Suprapubic skin (tissue), 4 donors: ENCODE measurements at regions not wholly inside any gene's neighbourhood (a gene's known extent, or its start where the extent isn't known, plus 50 kb on each side); places are given as distances from the start of the nearest gene placed in this dataset.

Experiments used
- DNase-seq, 2 donors: peaks; one replicate each; pipeline ENCODE4 v3.0.0-alpha.2; 2019; ENCODE audit warnings: low spot score in 2 of 2
- H3K27ac ChIP-seq: fragments of 200-600 bp; sonication (generic); one replicate; pipeline ENCODE4 v1.5.1; 2019
- H3K27me3 ChIP-seq: fragments of 200-600 bp; sonication (generic); one replicate; pipeline ENCODE4 v1.5.1; 2019
- H3K36me3 ChIP-seq: fragments of 200-600 bp; sonication (generic); one replicate; pipeline ENCODE4 v1.5.1; 2019
- H3K4me1 ChIP-seq: fragments of 200-600 bp; sonication (generic); one replicate; pipeline ENCODE4 v1.5.1; 2019
- H3K4me3 ChIP-seq: fragments of 200-600 bp; sonication (generic); one replicate; pipeline ENCODE4 v1.5.1; 2019; ENCODE audit warnings: mild to moderate bottlenecking
- H3K9me3 ChIP-seq: fragments of 200-600 bp; sonication (generic); one replicate; pipeline ENCODE4 v1.5.1; 2019
- EP300 ChIP-seq: sonication (generic); formaldehyde crosslinking; IDR thresholded peaks from one replicate; pipeline ENCODE4 v1.6.1; 2017; ENCODE audit warnings: antibody characterized with exemption
- POLR2A ChIP-seq, 2 donors: fragments of 450-650 bp; IDR thresholded peaks; one replicate each; pipeline ENCODE4 v1.6.1; 2017; ENCODE audit warnings: antibody characterized with exemption in 2 of 2, mild to moderate bottlenecking in 2 of 2, moderate library complexity in 2 of 2
- POLR2AphosphoS5 ChIP-seq, 3 donors: sonication (generic); formaldehyde crosslinking; IDR thresholded peaks; one replicate each; pipeline ENCODE4 v1.6.1; 2017; ENCODE audit warnings: antibody characterized with exemption in 3 of 3
- WGBS: methylation state at CpG from one replicate; pipeline ENCODE4 v1.1.5; 2018; 5-methylcytosine and 5-hydroxymethylcytosine counted together
- TF ChIP-seq, protein P1 (sequence below), 2 donors: fragments of 200-600 bp in 1 of 2; fragments of 450-650 bp in 1 of 2; sonication (generic) in 1 of 2; IDR thresholded peaks; one replicate each; pipeline ENCODE4 v1.5.1; 2016 to 2019; ENCODE audit warnings: antibody characterized with exemption in 2 of 2, mild to moderate bottlenecking in 1 of 2, moderate library complexity in 1 of 2

DNA sequence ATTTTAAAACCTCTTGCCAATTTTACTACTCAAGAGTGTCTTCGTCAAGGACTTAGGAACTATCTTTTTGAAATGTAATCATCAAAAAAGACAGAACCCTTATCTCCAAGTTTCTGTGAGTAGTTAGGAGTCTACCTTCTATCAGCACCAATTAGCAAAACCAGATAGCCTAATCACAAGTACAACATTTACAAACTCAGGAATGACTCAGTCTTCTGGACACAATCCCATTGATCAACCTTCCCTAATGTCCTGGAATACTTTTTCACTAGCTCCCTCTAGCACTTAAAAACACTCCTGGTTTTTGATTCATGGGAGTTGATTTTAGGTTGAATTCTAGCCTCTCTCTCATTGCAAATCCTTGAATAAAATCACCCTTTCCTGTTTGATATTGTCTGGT, 680.7 kb downstream of the PRR16 start:
- Histone ChIP-seq H3K36me3 (no peaks in the 10 kb centered on the region), H3K27ac (no peak overlapping the region), H3K4me3 (no peak overlapping the region), H3K27me3 (no peaks in the 10 kb centered on the region), H3K4me1 (no peaks in the 10 kb centered on the region), H3K9me3 (no peaks in the 10 kb centered on the region)
- DNase-seq: no peak
- TF ChIP-seq EP300: no peak
- TF ChIP-seq POLR2AphosphoS5 (IDR thresholded peaks at IDR 0.05): no peak
- no peak for TF ChIP-seq POLR2A (IDR thresholded peaks at IDR 0.05)
- TF ChIP-seq, protein P1, sequence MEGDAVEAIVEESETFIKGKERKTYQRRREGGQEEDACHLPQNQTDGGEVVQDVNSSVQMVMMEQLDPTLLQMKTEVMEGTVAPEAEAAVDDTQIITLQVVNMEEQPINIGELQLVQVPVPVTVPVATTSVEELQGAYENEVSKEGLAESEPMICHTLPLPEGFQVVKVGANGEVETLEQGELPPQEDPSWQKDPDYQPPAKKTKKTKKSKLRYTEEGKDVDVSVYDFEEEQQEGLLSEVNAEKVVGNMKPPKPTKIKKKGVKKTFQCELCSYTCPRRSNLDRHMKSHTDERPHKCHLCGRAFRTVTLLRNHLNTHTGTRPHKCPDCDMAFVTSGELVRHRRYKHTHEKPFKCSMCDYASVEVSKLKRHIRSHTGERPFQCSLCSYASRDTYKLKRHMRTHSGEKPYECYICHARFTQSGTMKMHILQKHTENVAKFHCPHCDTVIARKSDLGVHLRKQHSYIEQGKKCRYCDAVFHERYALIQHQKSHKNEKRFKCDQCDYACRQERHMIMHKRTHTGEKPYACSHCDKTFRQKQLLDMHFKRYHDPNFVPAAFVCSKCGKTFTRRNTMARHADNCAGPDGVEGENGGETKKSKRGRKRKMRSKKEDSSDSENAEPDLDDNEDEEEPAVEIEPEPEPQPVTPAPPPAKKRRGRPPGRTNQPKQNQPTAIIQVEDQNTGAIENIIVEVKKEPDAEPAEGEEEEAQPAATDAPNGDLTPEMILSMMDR (IDR thresholded peaks at IDR 0.05): no peak
- 67% methylated on average over 1 of the region's 1 CpG for WGBS

GRCh38 chr5:121151534-121151933, 687.4 kb downstream of the PRR16 start:
- Histone ChIP-seq H3K4me3 (no peak overlapping the region), H3K4me1 (no peaks in the 10 kb centered on the region), H3K27ac (no peak overlapping the region), H3K27me3 (no peaks in the 10 kb centered on the region), H3K36me3 (no peaks in the 10 kb centered on the region), H3K9me3 (no peaks in the 10 kb centered on the region)
- no peak for TF ChIP-seq EP300
- TF ChIP-seq, protein P1 (IDR thresholded peaks at IDR 0.05): no peak
- TF ChIP-seq POLR2A (IDR thresholded peaks at IDR 0.05): no peak
- TF ChIP-seq POLR2AphosphoS5 (IDR thresholded peaks at IDR 0.05): no peak
- DNase-seq: no peak
- 52% methylated on average over 2 of the region's 2 CpGs for WGBS

DNA sequence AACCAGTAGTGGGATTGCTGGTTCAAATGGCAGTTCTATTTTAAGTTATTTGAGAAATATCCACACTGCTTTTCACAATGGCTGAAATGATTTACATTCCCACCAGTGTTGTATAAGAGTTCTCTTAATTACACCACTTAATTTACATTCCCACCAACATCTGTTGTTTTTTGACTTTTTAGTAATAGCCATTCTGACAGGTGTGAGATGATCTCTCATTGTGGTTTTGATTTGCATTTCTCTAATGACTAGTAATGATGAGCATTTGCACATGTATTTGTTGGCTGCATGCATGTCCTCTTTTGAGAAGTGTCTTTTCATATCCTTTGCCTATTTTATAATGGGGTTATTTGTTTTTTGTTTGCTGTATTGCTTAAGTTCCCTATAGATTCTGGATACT, 688.3 kb downstream of the PRR16 start:
- H3K27ac ChIP-seq: no peak overlapping the region

GRCh38 chr5:121156565-121156964, 692.5 kb downstream of the PRR16 start:
- no peak for DNase-seq
- Histone ChIP-seq H3K4me3 (no peak overlapping the region), H3K9me3 (no peaks in the 10 kb centered on the region), H3K27ac (no peak overlapping the region), H3K4me1 (no peaks in the 10 kb centered on the region), H3K27me3 (no peaks in the 10 kb centered on the region), H3K36me3 (no peaks in the 10 kb centered on the region)
- TF ChIP-seq EP300: no peak
- 86% methylated on average over 1 of the region's 1 CpG for WGBS

More for the DNA sequence above, 688.3 kb downstream of the PRR16 start:
- DNase-seq: no peak
- Histone ChIP-seq H3K27me3 (no peaks in the 10 kb centered on the region), H3K4me3 (no peak overlapping the region), H3K9me3 (no peaks in the 10 kb centered on the region), H3K4me1 (no peaks in the 10 kb centered on the region), H3K36me3 (no peaks in the 10 kb centered on the region)
- no peak for TF ChIP-seq POLR2A (IDR thresholded peaks at IDR 0.05)

DNA sequence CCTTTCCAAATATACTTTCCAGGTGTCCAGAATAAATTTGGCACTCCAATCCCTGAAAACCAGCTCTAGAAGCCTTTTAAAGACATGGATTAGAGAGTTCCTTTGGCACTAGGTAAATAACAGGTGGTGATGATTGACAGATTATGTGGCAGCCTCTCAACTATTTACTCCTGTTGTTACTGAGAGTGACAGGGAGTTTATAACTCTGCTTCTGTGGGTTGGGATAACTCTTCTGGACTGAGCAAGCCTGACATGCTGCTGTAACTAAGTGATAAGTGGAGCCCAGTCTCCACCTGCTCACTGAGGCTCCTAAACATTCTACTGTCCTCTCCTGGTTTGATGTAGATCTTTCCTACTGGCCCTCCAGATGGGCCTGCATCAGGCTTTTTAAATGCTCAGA, 693.2 kb upstream of the FTMT start:
- Histone ChIP-seq H3K27ac (no peak overlapping the region), H3K9me3 (no peaks in the 10 kb centered on the region), H3K4me3 (no peak overlapping the region), H3K27me3 (no peaks in the 10 kb centered on the region), H3K4me1 (no peaks in the 10 kb centered on the region), H3K36me3 (no peaks in the 10 kb centered on the region)
- DNase-seq: no peak
- no peak for TF ChIP-seq POLR2A (IDR thresholded peaks at IDR 0.05)
- TF ChIP-seq EP300: no peak
- TF ChIP-seq, protein P1 (IDR thresholded peaks at IDR 0.05): no peak
- no peak for TF ChIP-seq POLR2AphosphoS5 (IDR thresholded peaks at IDR 0.05)

- Histone ChIP-seq H3K27ac (no peak overlapping the region), H3K9me3 (no peaks in the 10 kb centered on the region), H3K36me3 (no peaks in the 10 kb centered on the region), H3K4me1 (no peaks in the 10 kb centered on the region), H3K27me3 (no peaks in the 10 kb centered on the region), H3K4me3 (no peak overlapping the region)
- no peak for DNase-seq
- WGBS: 86% methylated on average over 1 of the region's 1 CpG
- TF ChIP-seq EP300 (no peak), POLR2A (IDR thresholded peaks at IDR 0.05) (no peak), POLR2AphosphoS5 (IDR thresholded peaks at IDR 0.05) (no peak)
- TF ChIP-seq, protein P1 (IDR thresholded peaks at IDR 0.05): no peak
These were observed 691.1 kb upstream of the FTMT start for GRCh38 chr5:121160591-121160990.
